GM04504 (cell line): ENCODE measurements at regions not wholly inside any gene's neighbourhood (a gene's known extent, or its start where the extent isn't known, plus 50 kb on each side); places are given as distances from the start of the nearest gene placed in this dataset.
A peak's percentile ranks its signal among the peaks of the same experiment; 100 is the strongest.
"Not testable (repeated sequence)": the region's sequence is repeated elsewhere in the genome, so short reads cannot be mapped to it uniquely, and the experiment has no call there.

ENCODE experiments used
- DNase-seq: peaks from one replicate; pipeline ENCODE4 v3.0.0-alpha.2; 2012; ENCODE audit warnings: low read depth

GRCh38 chr3:196147116-196147515, 64.1 kb downstream of the ZDHHC19 start:
- no peak for DNase-seq

GRCh38 chr3:196145468-196146262, 63.8 kb upstream of the TFRC start:
- DNase-seq, result no peak

GRCh38 chr3:196144383-196145105, 62.7 kb upstream of the TFRC start:
- peak; percentile 31 for DNase-seq

- no peak for DNase-seq
Observed at GRCh38 chr3:196143708-196144382, 62.0 kb upstream of the TFRC start.

GRCh38 chr3:196142202-196142956, 60.5 kb upstream of the TFRC start:
- no peak for DNase-seq

GRCh38 chr3:196141866-196142201, 59.9 kb upstream of the TFRC start:
- DNase-seq, result no peak

- no peak for DNase-seq
Observed at GRCh38 chr3:196141052-196141865, 59.4 kb upstream of the TFRC start.

- no peak for DNase-seq
Observed at GRCh38 chr3:196140224-196140623, 58.3 kb upstream of the TFRC start.

- no peak for DNase-seq
Observed at GRCh38 chr3:196139281-196139680, 57.4 kb upstream of the TFRC start.

GRCh38 chr3:196138482-196139254, 56.8 kb upstream of the TFRC start:
- DNase-seq, result no peak

- DNase-seq, result not testable (repeated sequence)
Observed at GRCh38 chr3:196136640-196136989, 54.7 kb upstream of the TFRC start.

GRCh38 chr3:196135693-196136639, 54.1 kb upstream of the TFRC start:
- no peak for DNase-seq

- DNase-seq, result no peak
Observed at GRCh38 chr3:196134691-196135090, 52.8 kb upstream of the TFRC start.

- not testable (repeated sequence) for DNase-seq
Observed at GRCh38 chr3:196133869-196134268, 52.0 kb upstream of the TFRC start.

- DNase-seq, result no peak
Observed at GRCh38 chr3:196131921-196132320, 50.0 kb upstream of the TFRC start.
